HUDEP-2 (cell line): ENCODE measurements at regions not wholly inside any gene's neighbourhood (a gene's known extent, or its start where the extent isn't known, plus 50 kb on each side); places are given as distances from the start of the nearest gene placed in this dataset.

Source experiments
- DNase-seq, 76 experiments: peaks; one replicate each; lab custom pipeline; 2025; ENCODE audit not compliant: unreplicated experiment in 76 of 76; lab: John Stamatoyannopoulos, UW

- DNase-seq, result no peak
Measured at GRCh38 chr12:118748478-118749380, 232.6 kb upstream of the SRRM4 start.

GRCh38 chr12:118749646-118750045, 231.7 kb upstream of the SRRM4 start:
- no peak for DNase-seq

- DNase-seq, result no peak
Measured at GRCh38 chr12:118750666-118751065, 230.7 kb upstream of the SRRM4 start.

GRCh38 chr12:118751355-118751754, 230.0 kb upstream of the SRRM4 start:
- DNase-seq, result no peak

- no peak for DNase-seq
Measured at GRCh38 chr12:118760623-118761022, 220.7 kb upstream of the SRRM4 start.

- no peak for DNase-seq
Measured at GRCh38 chr12:118763234-118763633, 218.1 kb upstream of the SRRM4 start.

GRCh38 chr12:118773956-118774723, 207.2 kb upstream of the SRRM4 start:
- no peak for DNase-seq

GRCh38 chr12:118777504-118777903, 203.8 kb upstream of the SRRM4 start:
- DNase-seq, result no peak

GRCh38 chr12:118778077-118778476, 203.3 kb upstream of the SRRM4 start:
- no peak for DNase-seq

GRCh38 chr12:118780939-118781338, 200.4 kb upstream of the SRRM4 start:
- no peak for DNase-seq

GRCh38 chr12:118781692-118782091, 199.6 kb upstream of the SRRM4 start:
- DNase-seq, result no peak

GRCh38 chr12:118783703-118784102, 197.6 kb upstream of the SRRM4 start:
- no peak for DNase-seq

GRCh38 chr12:118790578-118790977, 190.8 kb upstream of the SRRM4 start:
- no peak for DNase-seq

GRCh38 chr12:118813778-118814357, 167.5 kb upstream of the SRRM4 start:
- DNase-seq, result peak in 67 of 76 experiments; percentile 1 to 77 (median 44)

- no peak for DNase-seq
Measured at GRCh38 chr12:118816296-118816695, 165.0 kb upstream of the SRRM4 start.

GRCh38 chr12:118821386-118821925, 159.9 kb upstream of the SRRM4 start:
- DNase-seq, result no peak

GRCh38 chr12:118822512-118822911, 158.8 kb upstream of the SRRM4 start:
- no peak for DNase-seq

GRCh38 chr12:118827047-118827446, 154.3 kb upstream of the SRRM4 start:
- no peak for DNase-seq

- DNase-seq, result no peak
Measured at GRCh38 chr12:118827606-118828005, 153.7 kb upstream of the SRRM4 start.

GRCh38 chr12:118830296-118830695, 151.0 kb upstream of the SRRM4 start:
- DNase-seq, result no peak

- DNase-seq, result no peak
Measured at GRCh38 chr12:118835926-118836325, 145.4 kb upstream of the SRRM4 start.
